Hematopoietic multipotent progenitor cell treated with erythropoietin and hydrocortisone succinate and interleukin-3 and kit ligand, for 4 days (in vitro differentiated cells): ENCODE measurements at regions not wholly inside any gene's neighbourhood (a gene's known extent, or its start where the extent isn't known, plus 50 kb on each side); places are given as distances from the start of the nearest gene placed in this dataset.

Source experiments
- DNase-seq: peaks from one replicate; pipeline ENCODE4 v3.0.0-alpha.2; 2015

DNA sequence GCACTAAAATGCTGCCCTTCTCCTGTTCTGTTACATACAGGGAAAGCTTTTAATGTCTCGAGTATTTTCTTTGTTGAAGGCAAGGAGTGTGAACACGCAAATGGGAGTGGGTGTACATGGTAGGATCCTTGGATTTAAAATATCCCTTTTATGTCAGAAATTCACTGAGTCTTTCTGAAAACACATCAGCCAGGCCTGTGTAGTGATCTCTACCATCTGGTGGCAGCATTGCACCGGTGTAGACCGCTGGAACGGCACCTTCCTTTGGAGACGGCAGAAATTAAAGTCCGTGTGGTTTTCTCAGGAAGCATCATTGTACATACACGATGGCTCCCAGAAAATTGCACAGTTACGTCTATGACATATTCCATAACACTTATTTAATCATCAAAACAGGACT, 515.8 kb downstream of the GALR1 start:
- peak; percentile 68 for DNase-seq

DNA sequence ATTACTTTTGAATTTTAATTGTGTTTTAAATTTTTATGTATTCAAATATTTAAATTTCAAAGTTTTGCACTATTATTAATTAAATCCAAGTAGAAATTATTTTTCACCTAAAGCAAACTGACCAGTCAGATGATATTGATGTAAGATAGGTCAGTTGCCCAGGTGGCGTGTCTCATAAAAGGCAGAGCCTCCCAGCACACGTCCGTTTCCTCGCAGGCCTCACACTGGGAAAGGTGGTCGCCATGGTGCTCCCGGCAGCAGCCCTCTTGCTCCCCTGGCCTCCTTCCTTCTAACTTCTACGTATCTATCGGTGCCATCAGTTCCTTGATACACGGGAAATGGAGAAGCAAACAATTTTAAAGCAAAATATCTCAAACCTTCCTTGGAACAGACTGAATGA, 516.8 kb downstream of the GALR1 start:
- DNase-seq = no peak

DNA sequence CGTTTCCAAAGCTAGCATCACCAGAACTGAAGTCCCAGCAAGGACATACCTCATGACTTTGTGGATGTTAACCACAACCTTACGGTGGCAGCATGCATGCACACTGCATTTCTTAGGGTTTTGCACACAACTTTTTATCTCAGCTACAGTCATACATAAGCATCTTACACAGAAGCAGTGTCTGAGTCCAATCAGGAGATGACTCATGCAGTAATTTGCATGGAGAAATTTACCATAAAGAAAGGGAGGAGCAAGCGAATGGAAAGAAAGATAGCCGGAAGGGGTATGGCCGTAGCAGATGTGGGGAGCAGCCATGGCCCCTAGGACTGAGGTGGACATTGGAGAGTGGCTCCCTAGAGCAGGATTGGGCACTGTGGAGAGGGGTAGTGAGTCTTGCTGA, 522.5 kb downstream of the GALR1 start:
- no peak for DNase-seq

GRCh38 chr18:77776104-77776503, 526.5 kb downstream of the GALR1 start:
- no peak for DNase-seq

DNA sequence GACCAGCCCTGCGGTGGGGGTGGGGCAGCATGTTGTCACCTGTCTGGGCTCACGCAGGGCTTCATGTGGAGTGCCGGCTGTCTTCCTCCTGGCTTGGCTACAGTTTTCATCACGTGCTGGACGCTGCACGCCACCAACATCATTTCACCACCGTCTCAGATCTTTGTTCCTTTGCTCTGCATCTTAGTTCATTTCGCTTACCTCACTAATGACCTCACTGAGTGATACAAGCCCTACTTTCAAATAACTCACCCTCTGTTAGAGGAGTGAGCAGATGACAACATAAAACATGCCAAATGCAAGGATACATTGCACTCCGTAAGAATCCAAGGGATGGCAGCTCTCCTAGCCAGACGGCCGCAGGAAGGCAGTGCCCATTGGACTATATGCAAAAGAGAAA, 527.5 kb downstream of the GALR1 start:
- DNase-seq = no peak

GRCh38 chr18:77784759-77785379, 535.2 kb downstream of the GALR1 start:
- no peak for DNase-seq

GRCh38 chr18:77785415-77785975, 535.8 kb downstream of the GALR1 start:
- no peak for DNase-seq

DNA sequence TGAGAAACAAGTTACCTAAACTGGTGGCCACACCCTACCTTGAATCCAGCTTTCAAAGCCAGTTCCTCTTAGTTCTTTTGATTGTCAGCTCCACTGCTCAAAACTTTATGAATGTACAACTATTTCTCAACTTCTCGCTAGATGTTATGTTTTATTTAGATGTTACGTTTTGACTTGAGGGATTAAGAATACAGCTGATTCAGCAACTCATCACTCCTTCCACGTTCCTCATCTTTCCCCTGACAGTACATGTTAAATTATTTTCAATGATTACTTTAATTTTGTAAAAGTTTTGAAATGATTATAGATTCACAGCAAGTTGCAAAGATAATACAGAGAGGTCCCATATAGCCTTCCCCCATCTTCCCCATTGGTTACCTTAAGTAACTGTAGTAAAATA, 553.4 kb downstream of the GALR1 start:
- no peak for DNase-seq

DNA sequence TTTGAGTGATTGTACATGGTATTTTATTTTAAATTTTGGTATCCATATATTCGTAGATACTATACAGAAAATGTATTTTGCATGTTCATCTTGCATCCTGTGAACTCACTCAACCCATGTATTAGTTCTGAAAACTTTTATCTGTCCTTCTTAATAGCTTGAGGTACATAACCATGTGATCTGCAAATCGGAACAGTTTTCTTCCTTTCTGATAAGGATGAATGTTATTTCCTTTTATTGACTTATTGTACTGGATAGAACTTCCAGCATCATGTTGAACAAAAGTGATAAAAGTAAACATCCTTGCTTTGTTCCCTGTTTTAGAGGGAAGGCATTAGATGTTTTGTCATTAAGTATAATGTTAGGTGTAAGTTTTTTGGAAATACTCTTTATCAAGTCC, 554.7 kb downstream of the GALR1 start:
- no peak for DNase-seq

- no peak for DNase-seq
Measured at GRCh38 chr18:77807650-77808049, 558.0 kb downstream of the GALR1 start.

- DNase-seq = peak; percentile 10
Measured at GRCh38 chr18:77811503-77811902, 561.9 kb downstream of the GALR1 start.

GRCh38 chr18:77815666-77816338, 566.2 kb downstream of the GALR1 start:
- DNase-seq = peak; percentile 44

- DNase-seq = no peak
Measured at GRCh38 chr18:77818328-77818727, 568.7 kb downstream of the GALR1 start.

DNA sequence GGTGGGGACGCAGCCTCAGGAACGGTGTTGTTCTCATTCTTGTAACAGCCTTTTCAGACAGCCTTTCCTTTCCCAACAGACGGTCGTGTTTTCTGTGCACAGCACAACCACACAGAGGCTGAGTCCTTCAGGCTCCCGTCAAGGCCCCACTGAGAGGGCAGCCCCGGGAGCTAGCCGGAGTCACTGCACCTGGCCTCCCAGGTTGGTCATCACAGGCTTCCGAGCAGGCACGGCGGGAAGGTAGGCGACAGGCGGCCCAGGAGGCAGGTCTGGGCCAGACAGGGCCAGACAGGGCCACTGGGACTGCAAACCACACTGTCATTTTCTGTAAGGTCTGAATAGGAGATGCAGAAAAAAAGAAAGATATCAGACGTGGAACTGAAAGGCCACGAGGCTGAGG, 570.8 kb downstream of the GALR1 start:
- DNase-seq = no peak

- no peak for DNase-seq
Measured at GRCh38 chr18:77821892-77822291, 572.2 kb downstream of the GALR1 start.

DNA sequence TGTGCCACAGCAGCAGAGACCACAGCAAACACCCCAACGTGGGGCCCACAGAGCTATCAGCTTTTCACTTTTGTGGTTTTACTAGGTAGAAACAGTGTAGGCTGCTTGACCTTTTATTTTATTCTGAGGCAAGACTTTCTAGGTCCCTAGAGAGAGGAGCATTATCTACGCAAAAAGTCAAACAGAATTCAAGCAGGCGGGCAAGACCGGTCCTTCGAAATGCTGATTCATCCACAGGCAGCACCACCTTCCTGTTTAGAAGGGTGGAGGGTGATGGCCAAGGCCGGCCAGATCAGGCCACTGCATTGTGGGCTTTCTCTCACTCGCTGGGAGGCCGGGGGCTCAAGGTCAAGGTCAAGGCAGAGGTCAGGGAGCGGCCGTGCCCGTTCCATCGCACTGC, 573.0 kb downstream of the GALR1 start:
- peak; percentile 75 for DNase-seq

- no peak for DNase-seq
Measured at GRCh38 chr18:77833807-77834206, 584.2 kb downstream of the GALR1 start.

GRCh38 chr18:77851802-77852201, 602.2 kb downstream of the GALR1 start:
- peak; percentile 40 for DNase-seq

- DNase-seq = no peak
Measured at GRCh38 chr18:77853859-77854258, 604.2 kb downstream of the GALR1 start.

DNA sequence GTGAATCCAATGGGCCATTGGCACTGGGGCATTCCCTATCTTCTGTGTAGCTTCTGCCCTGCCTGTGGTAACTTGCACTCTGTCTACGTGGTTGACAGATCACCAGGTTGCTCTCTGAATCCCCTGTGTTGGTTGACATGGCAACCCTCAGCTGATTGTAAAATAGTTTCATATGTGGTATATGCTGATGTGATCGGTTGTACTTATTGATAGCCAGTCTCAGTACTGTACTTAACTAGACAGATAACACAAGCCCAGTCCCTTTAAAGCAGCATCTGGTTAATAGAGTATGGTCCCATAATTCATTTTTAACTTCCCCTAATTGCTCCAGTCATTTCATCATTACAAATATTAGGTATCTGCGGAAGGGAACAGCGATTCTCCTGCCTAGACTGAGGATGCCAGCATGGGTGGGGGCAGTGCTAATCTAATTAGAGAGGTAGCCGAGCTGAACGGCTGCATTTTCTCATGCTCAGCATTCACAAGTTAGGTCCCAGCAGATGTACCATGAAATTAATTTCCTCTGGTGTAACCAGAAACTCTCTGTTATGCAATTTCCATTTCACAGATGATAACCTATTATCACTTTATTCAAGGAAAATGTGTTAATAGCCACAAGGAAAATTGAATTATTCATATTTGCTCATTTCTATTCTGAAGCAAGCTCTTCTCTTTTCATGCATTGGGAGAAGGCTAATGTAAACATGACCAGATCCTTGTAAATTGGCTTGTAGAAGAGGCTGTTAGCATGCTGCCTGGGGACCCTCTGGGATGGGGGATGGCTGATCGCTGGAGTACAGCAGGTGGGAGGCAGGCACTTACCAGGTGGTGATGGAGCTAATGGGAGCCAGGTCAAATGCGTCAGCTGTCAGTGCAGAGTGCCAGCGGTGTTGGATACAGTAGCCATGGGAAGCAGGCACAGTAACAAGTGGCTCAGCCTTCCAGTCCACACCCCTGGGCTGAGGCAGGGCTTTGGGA, 608.3 kb downstream of the GALR1 start:
- DNase-seq = no peak

DNA sequence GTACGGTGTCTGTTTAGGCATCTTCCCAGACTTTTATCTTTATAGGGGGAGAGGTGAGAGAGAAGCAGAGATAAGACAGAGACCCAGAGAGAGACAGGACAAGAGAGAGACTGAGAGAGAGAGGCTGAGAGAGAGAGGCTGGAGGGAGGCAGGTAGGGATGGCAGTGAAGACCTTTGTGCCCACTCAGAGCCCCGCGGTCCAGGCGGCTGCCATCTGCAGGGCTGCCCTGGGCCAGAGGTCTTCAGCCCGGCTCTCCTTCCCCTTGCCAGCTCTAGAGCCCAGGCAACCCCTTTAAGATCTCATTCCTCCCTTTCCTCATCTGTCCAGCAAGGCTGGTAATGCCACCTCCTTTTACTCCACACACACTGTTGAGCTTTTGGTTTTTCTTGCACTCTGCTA, 610.0 kb downstream of the GALR1 start:
- no peak for DNase-seq

- no peak for DNase-seq
Measured at GRCh38 chr18:77862066-77862757, 612.6 kb downstream of the GALR1 start.

DNA sequence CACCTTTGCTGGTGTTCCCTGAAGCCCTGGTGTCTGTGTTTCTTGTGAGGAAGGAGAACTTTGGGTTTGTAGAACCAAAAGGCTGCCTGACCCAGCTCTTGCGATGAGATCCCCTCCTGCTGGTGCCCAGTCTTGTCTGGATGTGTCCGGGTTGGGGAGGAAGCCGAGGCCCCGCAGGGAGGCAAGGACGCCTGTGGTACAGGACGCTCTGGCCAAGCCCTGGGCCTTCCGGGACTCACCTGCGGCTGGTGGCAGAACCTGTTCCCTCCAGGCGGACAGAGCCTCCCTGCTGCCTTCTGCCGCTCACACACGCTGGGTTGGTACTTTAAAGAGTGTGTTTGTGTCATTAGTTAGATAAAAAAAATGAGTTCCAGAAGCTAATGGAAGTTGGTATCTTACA, 616.2 kb downstream of the GALR1 start:
- no peak for DNase-seq
